HCT116 (cell line): ENCODE measurements at regions not wholly inside any gene's neighbourhood (a gene's known extent, or its start where the extent isn't known, plus 50 kb on each side); places are given as distances from the start of the nearest gene placed in this dataset.

ENCODE experiments used
- CBX3 ChIP-seq: IDR thresholded peaks from 2 replicates; pipeline ENCODE4 v1.6.1; 2012; ENCODE audit warnings: low read depth
- EZH2 ChIP-seq: fragments of 200-600 bp; sonication (generic); IDR thresholded peaks from 2 replicates; pipeline ENCODE4 v1.6.1; 2017; ENCODE audit warnings: antibody characterized with exemption, mixed run types
- EZH2phosphoT487 ChIP-seq: fragments of 200-600 bp; IDR thresholded peaks from 2 replicates; pipeline ENCODE4 v1.6.1; 2018; ENCODE audit warnings: antibody characterized with exemption, borderline replicate concordance
- POLR2A ChIP-seq: IDR thresholded peaks from 2 replicates; pipeline ENCODE4 v1.7.0; 2011; ENCODE audit warnings: borderline replicate concordance; ENCODE audit not compliant: insufficient read depth, insufficient read length; ENCODE audit errors: extremely low read depth
- POLR2AphosphoS5 ChIP-seq: IDR thresholded peaks from 2 replicates; pipeline ENCODE4 v1.6.1; 2011; ENCODE audit warnings: mild to moderate bottlenecking, low read depth, low read length, moderate library complexity
- RAD21 ChIP-seq: IDR thresholded peaks from 2 replicates; pipeline ENCODE4 v1.6.1; 2012; ENCODE audit warnings: low read depth, mild to moderate bottlenecking
- SP1 ChIP-seq: IDR thresholded peaks from 2 replicates; pipeline ENCODE4 v1.6.1; 2012; ENCODE audit warnings: low read depth
- TCF7L2 ChIP-seq: IDR thresholded peaks from 2 replicates; pipeline ENCODE4 v1.7.0; 2011; ENCODE audit warnings: borderline replicate concordance, inconsistent platforms; ENCODE audit not compliant: insufficient read depth, insufficient read length; ENCODE audit errors: extremely low read depth
- ZBTB33 ChIP-seq: IDR thresholded peaks from 2 replicates; pipeline ENCODE4 v1.6.1; 2011; ENCODE audit warnings: mild to moderate bottlenecking, low read length, moderate library complexity; ENCODE audit not compliant: insufficient replicate concordance; ENCODE audit errors: extremely low read depth
- ZFX ChIP-seq: fragments of 450-650 bp; IDR thresholded peaks from 2 replicates; pipeline ENCODE4 v1.6.1; 2017
- TF ChIP-seq, protein P1 (sequence below), 3 experiments: fragments of 200-600 bp in 1 of 3; sonication (generic) in 1 of 3; IDR thresholded peaks in 2 of 3; conservative IDR thresholded peaks in 1 of 3; 2 replicates each; pipeline ENCODE4 v1.5.1; 2012 to 2017; ENCODE audit warnings: low read depth in 2 of 3, low read length in 2 of 3, antibody characterized with exemption in 1 of 3, borderline replicate concordance in 1 of 3, control low read depth in 1 of 3, mild to moderate bottlenecking in 1 of 3, mixed read lengths in 1 of 3, mixed run types in 1 of 3, moderate library complexity in 1 of 3; ENCODE audit not compliant: insufficient read depth in 1 of 3
- TF ChIP-seq, protein P2 (sequence below): IDR thresholded peaks from 2 replicates; pipeline ENCODE4 v1.6.1; 2012; ENCODE audit warnings: low read depth

- TF ChIP-seq EZH2phosphoT487 (no peak), POLR2AphosphoS5 (no peak), POLR2A (no peak), ZFX (no peak), ZBTB33 (no peak), SP1 (no peak), CBX3 (no peak), EZH2 (no peak), TCF7L2 (no peak), RAD21 (no peak)
- TF ChIP-seq, protein P1, sequence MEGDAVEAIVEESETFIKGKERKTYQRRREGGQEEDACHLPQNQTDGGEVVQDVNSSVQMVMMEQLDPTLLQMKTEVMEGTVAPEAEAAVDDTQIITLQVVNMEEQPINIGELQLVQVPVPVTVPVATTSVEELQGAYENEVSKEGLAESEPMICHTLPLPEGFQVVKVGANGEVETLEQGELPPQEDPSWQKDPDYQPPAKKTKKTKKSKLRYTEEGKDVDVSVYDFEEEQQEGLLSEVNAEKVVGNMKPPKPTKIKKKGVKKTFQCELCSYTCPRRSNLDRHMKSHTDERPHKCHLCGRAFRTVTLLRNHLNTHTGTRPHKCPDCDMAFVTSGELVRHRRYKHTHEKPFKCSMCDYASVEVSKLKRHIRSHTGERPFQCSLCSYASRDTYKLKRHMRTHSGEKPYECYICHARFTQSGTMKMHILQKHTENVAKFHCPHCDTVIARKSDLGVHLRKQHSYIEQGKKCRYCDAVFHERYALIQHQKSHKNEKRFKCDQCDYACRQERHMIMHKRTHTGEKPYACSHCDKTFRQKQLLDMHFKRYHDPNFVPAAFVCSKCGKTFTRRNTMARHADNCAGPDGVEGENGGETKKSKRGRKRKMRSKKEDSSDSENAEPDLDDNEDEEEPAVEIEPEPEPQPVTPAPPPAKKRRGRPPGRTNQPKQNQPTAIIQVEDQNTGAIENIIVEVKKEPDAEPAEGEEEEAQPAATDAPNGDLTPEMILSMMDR (IDR thresholded peaks at IDR 0.05 in 2 of 3, conservative IDR thresholded peaks at IDR 0.05 in 1 of 3; ENCODE audit: borderline replicate concordance in 1 of 3, insufficient read depth in 1 of 3, low read depth in 2 of 3, low read length in 2 of 3): no peak
- TF ChIP-seq, protein P2, sequence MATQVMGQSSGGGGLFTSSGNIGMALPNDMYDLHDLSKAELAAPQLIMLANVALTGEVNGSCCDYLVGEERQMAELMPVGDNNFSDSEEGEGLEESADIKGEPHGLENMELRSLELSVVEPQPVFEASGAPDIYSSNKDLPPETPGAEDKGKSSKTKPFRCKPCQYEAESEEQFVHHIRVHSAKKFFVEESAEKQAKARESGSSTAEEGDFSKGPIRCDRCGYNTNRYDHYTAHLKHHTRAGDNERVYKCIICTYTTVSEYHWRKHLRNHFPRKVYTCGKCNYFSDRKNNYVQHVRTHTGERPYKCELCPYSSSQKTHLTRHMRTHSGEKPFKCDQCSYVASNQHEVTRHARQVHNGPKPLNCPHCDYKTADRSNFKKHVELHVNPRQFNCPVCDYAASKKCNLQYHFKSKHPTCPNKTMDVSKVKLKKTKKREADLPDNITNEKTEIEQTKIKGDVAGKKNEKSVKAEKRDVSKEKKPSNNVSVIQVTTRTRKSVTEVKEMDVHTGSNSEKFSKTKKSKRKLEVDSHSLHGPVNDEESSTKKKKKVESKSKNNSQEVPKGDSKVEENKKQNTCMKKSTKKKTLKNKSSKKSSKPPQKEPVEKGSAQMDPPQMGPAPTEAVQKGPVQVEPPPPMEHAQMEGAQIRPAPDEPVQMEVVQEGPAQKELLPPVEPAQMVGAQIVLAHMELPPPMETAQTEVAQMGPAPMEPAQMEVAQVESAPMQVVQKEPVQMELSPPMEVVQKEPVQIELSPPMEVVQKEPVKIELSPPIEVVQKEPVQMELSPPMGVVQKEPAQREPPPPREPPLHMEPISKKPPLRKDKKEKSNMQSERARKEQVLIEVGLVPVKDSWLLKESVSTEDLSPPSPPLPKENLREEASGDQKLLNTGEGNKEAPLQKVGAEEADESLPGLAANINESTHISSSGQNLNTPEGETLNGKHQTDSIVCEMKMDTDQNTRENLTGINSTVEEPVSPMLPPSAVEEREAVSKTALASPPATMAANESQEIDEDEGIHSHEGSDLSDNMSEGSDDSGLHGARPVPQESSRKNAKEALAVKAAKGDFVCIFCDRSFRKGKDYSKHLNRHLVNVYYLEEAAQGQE: no peak
Observed at GRCh38 chr16:85476389-85476788, 136.7 kb upstream of the GSE1 start.
